GM19351 (cell line): ENCODE measurements at regions not wholly inside any gene's neighbourhood (a gene's known extent, or its start where the extent isn't known, plus 50 kb on each side); places are given as distances from the start of the nearest gene placed in this dataset.

ENCODE experiments used
- ATAC-seq: cut with Tn5 transposase; IDR thresholded peaks from one replicate; pipeline ENCODE4 v1.9.1; 2021; ENCODE audit warnings: mild to moderate bottlenecking, moderate library complexity; ENCODE audit not compliant: unreplicated experiment

DNA sequence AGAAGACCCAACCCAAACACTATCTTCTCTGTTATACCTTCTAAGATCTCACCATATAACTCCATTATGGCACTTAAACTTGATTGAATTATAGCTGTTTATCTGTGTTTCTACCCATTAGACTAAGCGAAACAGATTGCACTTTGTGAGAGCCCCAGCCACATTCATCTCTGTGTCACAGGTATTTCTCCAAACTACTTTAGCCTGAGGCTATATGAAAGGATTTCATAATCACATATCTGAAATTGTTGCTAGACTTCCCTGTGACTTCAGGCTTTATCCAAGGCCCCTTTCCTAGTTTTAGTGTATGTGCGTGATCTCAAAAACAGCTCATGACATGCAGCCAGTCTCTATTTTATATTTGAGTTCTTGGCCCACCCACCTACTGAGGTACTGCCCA, 745.0 kb upstream of the ACVR2A start:
- no peak for ATAC-seq

DNA sequence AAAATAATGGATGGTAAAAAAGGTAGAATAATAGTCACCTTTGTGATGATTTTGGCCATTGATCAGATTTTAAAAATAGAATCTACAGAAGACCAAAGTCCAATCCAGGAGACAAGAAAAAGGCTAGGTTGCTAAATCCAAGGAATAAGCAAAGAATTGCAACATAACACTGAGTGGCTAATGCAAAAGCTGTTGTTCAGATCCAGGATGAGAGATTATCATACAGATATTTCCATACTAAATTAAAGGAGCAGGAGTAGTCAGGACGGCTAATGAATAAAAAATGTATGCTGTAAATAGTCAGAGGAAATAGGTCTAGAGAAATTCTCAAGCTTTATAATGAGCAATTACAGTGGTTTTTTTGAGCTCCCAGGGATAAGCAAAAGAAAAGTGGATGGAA, 745.9 kb upstream of the ACVR2A start:
- no peak for ATAC-seq

DNA sequence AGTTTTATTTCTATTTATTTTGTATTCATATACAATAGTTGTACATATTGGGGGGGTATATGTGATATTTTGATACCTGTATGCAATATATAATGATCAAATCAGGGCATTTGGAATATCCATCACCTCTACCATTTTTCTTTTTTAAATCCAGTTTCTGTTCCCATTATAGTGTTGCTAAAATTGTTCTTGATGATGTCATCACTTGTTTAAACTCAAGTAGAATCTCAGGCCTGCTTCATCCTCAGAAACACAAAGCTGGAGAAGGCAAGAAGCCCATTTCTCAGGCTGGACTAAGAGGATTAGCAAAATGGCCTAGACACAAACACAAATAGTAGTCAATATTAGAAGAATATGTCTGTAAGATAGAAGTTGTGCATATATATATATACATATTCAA, 747.1 kb upstream of the ACVR2A start:
- no peak for ATAC-seq

DNA sequence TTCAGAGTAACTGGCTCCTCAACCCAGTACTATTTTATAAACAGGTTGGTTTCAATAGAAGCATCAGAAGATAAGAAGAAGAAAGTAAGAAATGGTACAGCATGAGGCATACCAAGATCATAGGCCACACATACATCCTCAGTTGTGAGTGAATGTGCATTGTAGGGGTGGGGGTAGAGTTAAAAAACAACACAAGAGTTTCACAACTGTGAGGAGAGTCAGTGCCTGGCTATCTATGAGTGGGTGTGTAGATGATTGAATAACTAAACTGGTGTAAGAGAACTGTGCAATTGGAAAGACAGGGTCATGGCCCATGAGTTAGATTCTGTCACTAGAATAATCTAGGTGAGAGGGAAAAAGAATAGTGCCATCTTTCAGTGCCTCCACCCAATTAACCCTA, 748.2 kb upstream of the ACVR2A start:
- no peak for ATAC-seq

DNA sequence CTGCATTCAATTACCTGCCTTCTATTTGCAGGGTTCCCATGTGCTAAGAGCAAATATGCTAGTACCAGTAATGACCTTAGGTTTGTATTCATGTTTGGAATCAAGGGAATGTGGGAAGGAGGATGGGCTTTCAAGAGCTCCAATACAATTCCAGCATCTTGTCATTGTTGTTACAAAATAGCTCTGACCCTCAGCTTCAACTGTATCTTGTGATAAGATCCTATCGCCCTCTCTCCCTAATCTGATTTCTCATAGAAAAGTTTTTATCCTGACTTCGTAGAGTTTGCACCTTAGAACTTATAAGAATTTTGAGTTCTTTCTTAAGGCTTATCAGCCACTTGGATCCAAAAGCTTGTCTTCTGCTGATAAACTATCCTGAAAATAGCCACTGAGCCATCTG, 749.5 kb upstream of the ACVR2A start:
- ATAC-seq: no peak

DNA sequence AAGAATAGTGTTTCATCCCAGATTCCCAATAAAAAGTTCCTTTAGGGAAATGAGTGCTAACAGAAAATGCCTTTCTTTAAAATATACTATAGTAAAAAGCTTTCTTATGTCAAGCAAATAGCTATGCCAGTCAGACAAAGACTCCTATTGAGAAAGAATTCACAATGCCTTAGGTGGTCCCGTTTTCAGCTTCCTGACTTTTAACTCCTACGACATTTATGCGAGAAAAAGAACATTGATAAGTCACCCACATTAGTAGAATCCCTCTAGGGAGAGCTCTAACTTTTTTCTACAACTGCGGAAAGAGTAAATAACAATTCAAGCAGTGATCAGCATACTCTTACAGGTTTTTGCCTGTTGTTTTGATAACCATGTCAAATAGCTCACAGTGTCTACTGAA, 750.8 kb upstream of the ACVR2A start:
- ATAC-seq: no peak

DNA sequence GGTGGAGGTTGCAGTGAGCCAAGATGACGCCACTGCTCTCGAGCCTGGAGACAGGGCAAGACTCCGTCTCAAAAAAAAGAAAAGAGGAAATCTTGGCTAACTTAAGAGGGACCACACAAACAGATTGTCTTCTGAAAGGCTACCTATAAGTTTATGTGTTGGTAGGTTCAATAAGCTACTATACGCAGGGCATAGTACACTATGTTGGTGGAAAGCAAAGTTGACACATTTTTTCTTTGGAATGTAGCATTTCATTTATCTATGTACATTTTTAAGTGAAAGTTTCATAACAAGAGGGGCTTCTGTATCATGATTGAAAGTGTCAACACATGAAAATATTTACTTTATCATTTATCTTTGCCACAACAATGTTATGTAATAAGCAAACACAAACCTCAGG, 752.6 kb upstream of the ACVR2A start:
- ATAC-seq: no peak

DNA sequence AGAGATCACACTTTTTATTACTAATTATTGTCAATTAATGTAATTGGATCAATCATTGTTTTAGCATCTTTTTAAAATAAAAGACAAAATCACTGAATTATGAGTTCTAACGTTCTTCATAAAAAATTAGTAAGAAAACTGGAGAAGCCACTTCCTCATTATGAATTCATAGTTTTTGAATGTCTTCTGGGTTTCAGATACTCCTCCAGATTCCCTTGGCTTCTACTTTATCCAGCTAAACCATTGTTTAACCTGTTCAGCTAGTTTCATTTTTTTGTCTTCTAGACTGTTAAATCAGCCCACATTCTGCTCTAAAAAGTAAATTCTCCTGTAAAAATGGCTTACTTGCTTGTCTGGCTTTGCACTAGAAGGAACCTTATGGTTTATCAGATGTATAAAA, 753.4 kb upstream of the ACVR2A start:
- ATAC-seq: no peak

DNA sequence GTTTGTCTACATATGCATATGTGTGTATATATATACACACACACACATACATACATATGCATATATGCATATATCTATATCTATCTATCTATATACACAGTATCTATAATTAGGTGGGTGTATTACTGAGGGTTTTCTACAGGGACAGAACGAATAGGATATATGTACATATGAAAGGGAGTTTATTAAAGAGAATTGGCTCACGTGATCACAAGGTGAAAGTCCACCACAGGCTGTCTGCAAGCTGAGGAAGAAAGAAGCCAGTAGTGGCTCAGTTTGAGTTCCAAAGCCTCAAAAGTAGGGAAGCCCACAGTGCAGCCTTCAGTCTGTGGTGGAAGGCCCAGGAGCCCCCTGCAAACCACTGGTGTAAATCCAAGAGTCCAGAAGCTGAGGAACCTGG, 756.0 kb upstream of the ACVR2A start:
- no peak for ATAC-seq

DNA sequence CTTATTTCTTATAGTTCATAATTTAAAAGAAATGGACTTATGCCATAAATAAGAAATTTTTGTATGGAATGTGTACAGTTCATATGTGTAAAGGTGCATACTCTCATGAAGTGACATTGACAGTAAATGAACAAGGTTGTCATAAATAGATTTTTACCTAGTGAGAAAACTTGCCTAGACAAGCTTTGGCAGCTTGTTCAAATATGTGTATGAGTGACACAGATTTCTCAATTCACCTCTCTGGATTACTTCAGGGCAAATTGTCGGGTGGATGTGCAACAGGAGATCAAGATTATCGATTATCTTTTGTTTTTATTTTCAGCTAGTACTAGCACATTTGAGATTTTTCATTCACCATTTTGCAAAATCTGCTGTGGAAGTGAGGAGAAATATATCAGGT, 758.1 kb upstream of the ACVR2A start:
- ATAC-seq: no peak

DNA sequence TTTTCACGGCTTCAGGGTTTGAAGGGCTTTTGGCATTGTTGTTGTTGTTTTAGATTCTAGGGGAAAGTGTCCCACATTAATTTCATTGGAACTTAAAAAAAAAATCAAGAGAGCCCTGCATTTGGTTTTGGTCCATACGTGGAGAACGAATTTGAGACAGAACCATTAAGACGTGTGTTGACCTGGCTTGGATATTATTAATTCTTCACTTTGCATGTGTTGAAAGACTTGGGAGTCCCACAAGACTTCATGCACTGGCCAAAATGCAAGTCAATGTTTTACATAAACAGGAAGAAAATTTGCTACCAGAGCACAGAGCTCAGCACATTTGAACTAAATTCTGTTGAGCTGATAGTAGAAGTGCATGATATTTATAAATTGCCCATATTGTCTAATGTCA, 761.2 kb upstream of the ACVR2A start:
- no peak for ATAC-seq

DNA sequence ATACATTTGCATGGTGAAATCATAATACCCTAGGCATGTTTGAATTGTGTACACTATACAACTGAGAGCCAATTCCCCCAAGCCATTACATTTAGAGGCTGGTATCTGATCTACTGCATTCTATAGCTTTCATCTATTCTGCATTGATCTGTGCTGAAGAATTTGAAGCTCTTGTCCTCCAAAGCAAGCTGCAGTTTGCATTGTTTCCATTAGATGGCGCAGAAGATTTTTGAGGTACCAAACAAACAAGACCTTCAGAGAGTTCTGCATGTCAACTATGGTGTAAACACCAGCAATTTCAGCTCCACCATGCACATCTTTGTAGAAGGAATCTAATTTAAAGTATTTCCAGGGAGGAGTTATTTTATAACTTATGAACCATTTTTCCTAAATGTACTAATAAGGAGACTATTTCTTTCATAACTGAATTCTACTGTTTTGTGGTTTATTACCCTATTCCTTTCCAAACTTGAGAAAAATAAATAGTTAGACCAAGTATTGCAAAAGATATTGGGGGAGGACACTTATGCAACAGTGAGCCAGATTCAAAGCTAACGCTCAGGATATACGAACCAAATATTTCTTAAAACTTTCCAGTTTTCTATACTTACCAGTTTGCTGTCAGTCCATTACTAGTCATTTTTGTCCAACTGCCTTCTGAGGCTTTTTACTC, 761.8 kb upstream of the ACVR2A start:
- peak; percentile 93 for ATAC-seq

DNA sequence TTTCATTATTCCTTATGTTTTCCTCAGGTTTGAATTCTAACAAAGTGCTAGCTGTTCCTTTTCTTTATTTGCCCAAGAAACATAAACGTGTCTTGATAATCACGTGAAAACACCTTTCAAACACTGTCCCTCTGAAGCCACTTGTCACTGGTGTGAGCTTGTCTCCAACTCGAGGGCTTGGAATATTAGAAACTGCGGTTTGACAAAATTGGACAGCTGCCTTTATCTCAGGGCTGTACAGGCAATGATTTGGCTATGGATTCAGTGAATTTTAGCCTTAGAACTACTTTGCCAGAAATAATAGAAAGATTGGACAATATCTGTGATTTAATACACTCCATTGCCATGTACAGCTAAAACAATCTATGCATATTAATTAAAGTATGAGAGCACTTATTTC, 763.0 kb upstream of the ACVR2A start:
- ATAC-seq: no peak

DNA sequence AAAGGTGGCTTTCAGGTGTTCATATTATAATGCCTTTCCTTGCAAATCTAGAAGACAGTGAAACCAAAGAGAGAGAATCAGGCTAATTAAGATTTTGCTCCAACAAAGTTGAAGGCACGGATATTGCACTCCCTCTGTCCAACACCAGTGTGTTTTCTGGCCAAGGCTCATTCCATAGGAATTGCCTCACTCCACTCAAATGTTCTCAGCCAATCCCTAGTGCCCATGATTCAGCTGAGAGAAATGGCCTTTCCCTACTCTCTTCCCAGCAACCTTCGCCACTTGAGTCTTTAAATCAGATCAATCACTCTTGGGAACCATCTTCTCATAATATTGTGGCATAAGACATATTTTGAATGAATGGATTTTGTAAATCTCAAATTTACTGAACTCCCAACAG, 768.2 kb upstream of the ACVR2A start:
- ATAC-seq: no peak

DNA sequence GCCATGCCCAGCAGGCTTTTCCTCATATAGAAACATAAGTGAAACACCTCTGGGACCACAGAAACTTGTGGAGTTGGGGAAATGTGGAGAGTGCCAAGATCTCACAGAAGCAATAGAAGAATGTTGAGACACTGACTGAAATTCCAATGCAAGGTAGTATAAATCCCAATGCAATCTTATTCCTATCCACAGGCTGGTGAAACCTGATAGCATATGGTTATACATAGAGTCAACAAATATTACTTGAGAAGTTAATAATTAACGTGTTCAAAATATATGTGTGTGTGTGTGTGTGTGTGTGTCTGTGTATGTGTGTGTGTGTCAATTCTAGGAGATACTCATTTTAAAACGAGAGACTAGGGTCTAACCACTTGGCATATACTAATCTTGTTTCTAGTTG, 776.8 kb upstream of the ACVR2A start:
- ATAC-seq: no peak

DNA sequence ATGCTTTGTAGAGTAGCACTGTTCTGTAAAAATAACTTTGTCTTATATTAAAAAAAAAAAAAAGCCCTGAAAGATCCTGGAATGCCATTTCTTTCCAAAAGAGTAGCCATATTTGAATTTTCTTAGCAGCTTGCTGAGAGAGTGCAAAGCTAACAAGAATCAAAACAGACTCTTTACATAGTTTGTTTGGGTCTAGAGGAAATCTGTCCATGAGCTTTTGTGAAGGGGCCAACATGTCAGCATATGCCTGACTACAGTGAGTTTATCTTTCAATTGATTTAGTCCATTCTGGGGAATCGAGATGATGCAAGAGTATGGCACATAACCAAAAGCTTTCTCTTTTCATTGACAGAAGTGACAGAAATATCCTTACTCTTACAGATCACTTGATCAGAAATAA, 777.7 kb upstream of the ACVR2A start:
- no peak for ATAC-seq

DNA sequence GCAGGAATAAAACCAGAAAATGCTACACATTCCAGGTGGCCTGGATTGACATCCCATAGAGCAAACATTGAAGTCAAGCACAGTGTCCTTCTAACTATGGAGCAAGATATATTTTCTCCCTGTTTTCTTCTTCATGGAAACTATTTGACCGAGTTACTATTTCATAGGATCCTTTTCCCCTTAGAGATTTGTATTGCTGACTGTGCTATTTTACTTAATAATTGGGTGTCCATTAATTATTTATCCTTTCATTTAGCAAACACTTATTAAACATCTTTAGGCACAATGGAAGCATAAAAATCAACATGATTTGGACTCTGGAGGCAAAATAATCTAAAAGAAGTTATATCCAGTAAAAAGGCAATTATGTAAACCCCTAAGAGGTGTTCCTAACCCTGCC, 782.8 kb upstream of the ACVR2A start:
- ATAC-seq: no peak

DNA sequence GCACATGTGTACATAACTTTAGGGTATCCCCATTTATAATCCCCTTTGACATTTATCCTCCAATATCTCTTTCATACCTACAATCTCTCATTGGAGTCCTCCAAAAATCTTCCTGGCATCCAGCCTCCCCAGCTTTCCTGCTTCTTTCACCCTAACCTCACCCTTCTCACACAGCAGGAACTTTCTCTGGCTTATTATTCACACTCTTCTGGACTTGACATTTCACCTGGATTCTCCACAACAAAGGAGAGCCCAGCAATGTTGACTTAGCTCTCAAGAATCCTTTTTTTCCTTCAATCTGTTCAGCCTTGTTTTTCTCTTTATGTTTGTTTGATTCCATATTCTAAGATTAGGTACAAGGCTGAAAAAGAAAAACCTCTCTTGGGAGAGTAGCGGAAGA, 783.6 kb upstream of the ACVR2A start:
- no peak for ATAC-seq

DNA sequence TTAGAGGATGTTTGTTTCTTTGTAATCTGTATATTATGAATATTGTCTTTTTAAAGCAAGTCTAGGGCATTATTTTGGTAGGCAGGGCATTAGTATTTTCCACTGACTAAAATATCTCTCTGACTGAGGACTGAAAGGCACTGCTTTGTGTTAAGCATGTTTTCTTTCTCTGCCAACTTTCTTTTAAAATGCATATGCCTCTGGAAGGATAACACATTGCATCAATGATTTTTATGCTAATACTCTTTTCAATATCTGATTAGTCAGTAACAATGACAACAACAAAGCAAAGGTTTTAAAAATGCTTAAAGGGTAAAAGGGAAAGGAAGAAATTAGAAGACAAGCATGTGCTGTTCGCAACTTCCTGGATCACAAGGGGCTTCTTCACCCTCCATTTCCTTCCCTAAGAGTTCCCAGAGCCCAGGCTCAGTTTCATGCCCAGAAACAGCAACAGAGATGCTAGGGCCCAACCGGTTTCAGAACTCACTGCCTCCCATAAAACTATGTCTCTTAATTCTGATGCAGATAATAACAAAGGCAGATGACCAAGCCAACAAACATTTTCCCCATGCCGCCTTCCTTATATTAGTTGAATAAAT, 786.8 kb upstream of the ACVR2A start:
- no peak for ATAC-seq

DNA sequence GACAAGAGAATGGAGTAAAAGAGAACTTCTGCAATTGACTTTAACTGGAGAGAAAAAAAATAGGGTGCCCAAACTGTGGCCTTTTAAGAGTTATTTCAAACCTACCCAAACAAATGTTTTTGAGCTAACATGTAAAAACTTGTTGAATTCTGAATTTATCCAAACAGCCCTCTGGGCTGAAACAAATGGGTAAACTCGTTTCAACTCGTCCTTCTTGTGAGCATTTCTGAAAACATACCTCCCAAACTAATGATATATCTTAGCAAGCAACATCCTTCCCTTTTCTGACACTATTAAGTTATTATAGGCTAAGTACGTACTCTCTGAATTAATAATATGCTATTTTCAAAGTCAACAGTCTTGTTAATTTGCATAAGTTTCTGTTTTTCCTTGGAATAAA, 793.0 kb upstream of the ACVR2A start:
- no peak for ATAC-seq

DNA sequence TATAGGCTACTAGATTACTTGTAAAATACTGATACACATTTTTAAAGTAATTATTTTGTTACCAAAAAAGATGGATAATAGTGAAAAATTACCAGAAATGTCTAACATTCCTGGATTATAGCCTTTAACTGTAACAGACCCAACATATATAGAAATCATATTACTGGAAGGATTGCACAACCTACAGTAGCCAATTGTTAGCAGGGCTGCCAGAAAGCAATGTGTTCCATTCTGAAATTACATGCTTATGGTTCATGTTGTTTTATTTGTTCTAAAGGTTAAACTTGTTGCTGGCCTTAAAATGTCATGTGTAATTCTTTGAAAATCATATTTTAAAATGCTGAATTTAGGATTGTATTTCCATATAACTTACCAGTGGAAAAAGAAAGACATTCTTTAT, 793.6 kb upstream of the ACVR2A start:
- no peak for ATAC-seq

DNA sequence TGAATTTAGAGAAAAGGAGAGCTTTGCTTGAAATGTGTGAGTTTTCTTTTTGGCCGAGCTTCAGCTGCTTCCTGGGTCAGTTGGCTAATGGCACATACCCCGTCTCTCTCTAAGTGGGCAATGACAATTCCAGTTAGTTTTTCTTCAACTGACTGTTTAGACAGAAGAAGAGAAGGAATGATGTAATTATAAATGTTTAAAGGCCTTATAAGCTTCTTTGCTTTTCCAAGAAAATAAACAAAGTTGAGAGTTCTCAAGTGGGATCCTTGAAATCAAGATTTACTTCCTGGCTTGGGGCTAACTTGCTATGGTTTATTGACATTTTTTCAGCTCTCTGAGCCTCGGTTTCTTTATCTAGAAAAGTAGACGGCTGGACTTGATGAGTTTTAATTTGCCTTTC, 794.9 kb upstream of the ACVR2A start:
- ATAC-seq: no peak

DNA sequence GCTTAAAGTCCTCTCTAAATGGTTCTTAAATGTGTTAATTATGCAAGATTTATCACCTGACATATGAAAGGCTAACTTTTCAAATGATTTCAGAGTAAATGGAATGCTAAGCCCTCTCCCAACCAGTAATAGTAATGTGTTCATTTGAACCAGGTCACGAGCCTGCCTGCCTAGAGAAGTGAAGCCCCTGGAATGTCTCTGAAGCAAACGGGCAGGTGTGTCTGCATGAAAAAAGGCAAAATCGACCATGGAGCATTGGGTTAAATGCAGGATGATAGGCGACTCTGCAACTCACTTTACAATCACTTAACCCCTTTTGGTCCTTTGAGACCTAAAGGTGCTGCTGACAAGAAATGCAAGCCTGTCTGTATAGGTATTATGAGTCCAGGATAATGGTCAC, 798.4 kb upstream of the ACVR2A start:
- ATAC-seq: no peak
